ENCODE measurements at regions not wholly inside any gene's neighbourhood (a gene's known extent, or its start where the extent isn't known, plus 50 kb on each side); places are given as distances from the start of the nearest gene placed in this dataset.
"Not testable (repeated sequence)": the region's sequence is repeated elsewhere in the genome, so short reads cannot be mapped to it uniquely, and the experiment has no call there.

- Histone ChIP-seq H3K27me3 (ENCODE audit: low read depth) (no peaks in the 10 kb centered on the region), H3K36me3 (replicated peaks) (no peaks in the 10 kb centered on the region), H3K4me1 (no peaks in the 10 kb centered on the region), H3K4me3 (no peak overlapping the region), H3K9me3 (no peaks in the 10 kb centered on the region)
- in situ Hi-C loops (cut with MboI; ENCODE audit: low sequenced_read_pairs), result no loop called here
- DNase-seq (ENCODE audit: low spot score in 2 of 2), result no peak
These were observed 190.3 kb upstream of the TMEM196 start for GRCh38 chr7:19963695-19964094.

- in situ Hi-C loops (cut with MboI; ENCODE audit: low sequenced_read_pairs), result no loop called here
- Histone ChIP-seq H3K4me3 (no peak overlapping the region), H3K27me3 (ENCODE audit: low read depth) (no peaks in the 10 kb centered on the region), H3K9me3 (no peaks in the 10 kb centered on the region), H3K4me1 (no peaks in the 10 kb centered on the region; the same call in 1 of the 2 replicates), H3K36me3 (replicated peaks) (no peaks in the 10 kb centered on the region)
- DNase-seq (ENCODE audit: low spot score in 2 of 2), result no peak
These were observed 185.0 kb upstream of the TMEM196 start for GRCh38 chr7:19958309-19958896.

GRCh38 chr7:19957664-19958063 lies 184.2 kb upstream of the TMEM196 start:
- no peaks in the 10 kb centered on the region; the same call in 1 of the 2 replicates for H3K4me1 ChIP-seq
- no peaks in the 10 kb centered on the region for H3K9me3 ChIP-seq
- in situ Hi-C loops (cut with MboI; ENCODE audit: low sequenced_read_pairs), result no loop called here
- no peaks in the 10 kb centered on the region for H3K27me3 ChIP-seq (ENCODE audit: low read depth)
- H3K4me3 ChIP-seq, result no peak overlapping the region
- no peak for DNase-seq (ENCODE audit: low spot score in 2 of 2)
- no peaks in the 10 kb centered on the region for H3K36me3 ChIP-seq (replicated peaks)

- DNase-seq (ENCODE audit: low spot score in 2 of 2), result peak in 1 of 2 experiments; percentile 49
- in situ Hi-C loops (cut with MboI; ENCODE audit: low sequenced_read_pairs); H3K36me3 ChIP-seq (replicated peaks); H3K27me3 ChIP-seq (ENCODE audit: low read depth); H3K9me3 ChIP-seq; H3K4me3 ChIP-seq; H3K4me1 ChIP-seq: not testable (repeated sequence)
These were observed 180.7 kb upstream of the TMEM196 start for GRCh38 chr7:19954166-19954565.

- in situ Hi-C loops (cut with MboI; ENCODE audit: low sequenced_read_pairs); H3K27me3 ChIP-seq (ENCODE audit: low read depth); H3K36me3 ChIP-seq (replicated peaks); DNase-seq (ENCODE audit: low spot score in 2 of 2); H3K4me3 ChIP-seq; H3K4me1 ChIP-seq; H3K9me3 ChIP-seq: not testable (repeated sequence)
These were observed 180.0 kb upstream of the TMEM196 start for GRCh38 chr7:19953411-19953810.

GRCh38 chr7:19948160-19948559 lies 174.7 kb upstream of the TMEM196 start:
- Histone ChIP-seq H3K27me3 (ENCODE audit: low read depth) (no peaks in the 10 kb centered on the region), H3K9me3 (no peaks in the 10 kb centered on the region), H3K36me3 (replicated peaks) (no peaks in the 10 kb centered on the region), H3K4me3 (no peak overlapping the region), H3K4me1 (no peaks in the 10 kb centered on the region)
- no peak for DNase-seq (ENCODE audit: low spot score in 2 of 2)
- in situ Hi-C loops (cut with MboI; ENCODE audit: low sequenced_read_pairs), result no loop called here

- Histone ChIP-seq H3K4me1 (no peaks in the 10 kb centered on the region), H3K9me3 (no peaks in the 10 kb centered on the region), H3K36me3 (replicated peaks) (no peaks in the 10 kb centered on the region), H3K27me3 (ENCODE audit: low read depth) (no peaks in the 10 kb centered on the region), H3K4me3 (no peak overlapping the region)
- no peak for DNase-seq (ENCODE audit: low spot score in 2 of 2)
- in situ Hi-C loops (cut with MboI; ENCODE audit: low sequenced_read_pairs), result no loop called here
These were observed 171.1 kb upstream of the TMEM196 start for GRCh38 chr7:19944363-19945120.

GRCh38 chr7:19939746-19940145 lies 166.3 kb upstream of the TMEM196 start:
- no peaks in the 10 kb centered on the region for H3K4me1 ChIP-seq
- H3K36me3 ChIP-seq (replicated peaks), result no peaks in the 10 kb centered on the region
- DNase-seq (ENCODE audit: low spot score in 2 of 2), result no peak
- no peaks in the 10 kb centered on the region for H3K27me3 ChIP-seq (ENCODE audit: low read depth)
- in situ Hi-C loops (cut with MboI; ENCODE audit: low sequenced_read_pairs), result no loop called here
- H3K4me3 ChIP-seq, result no peak overlapping the region
- no peaks in the 10 kb centered on the region for H3K9me3 ChIP-seq

GRCh38 chr7:19932549-19933249 lies 159.3 kb upstream of the TMEM196 start:
- in situ Hi-C loops (cut with MboI; ENCODE audit: low sequenced_read_pairs), result no loop called here
- no peak for DNase-seq (ENCODE audit: low spot score in 2 of 2)
- Histone ChIP-seq H3K4me1 (no peaks in the 10 kb centered on the region), H3K27me3 (ENCODE audit: low read depth) (no peaks in the 10 kb centered on the region), H3K9me3 (no peaks in the 10 kb centered on the region), H3K4me3 (no peak overlapping the region), H3K36me3 (replicated peaks) (no peaks in the 10 kb centered on the region)

GRCh38 chr7:19930851-19931250 lies 157.4 kb upstream of the TMEM196 start:
- H3K9me3 ChIP-seq, result no peaks in the 10 kb centered on the region
- no peaks in the 10 kb centered on the region for H3K4me1 ChIP-seq
- H3K36me3 ChIP-seq (replicated peaks), result no peaks in the 10 kb centered on the region
- in situ Hi-C loops (cut with MboI; ENCODE audit: low sequenced_read_pairs), result no loop called here
- H3K27me3 ChIP-seq (ENCODE audit: low read depth), result no peaks in the 10 kb centered on the region
- no peak overlapping the region for H3K4me3 ChIP-seq
- no peak for DNase-seq (ENCODE audit: low spot score in 2 of 2)

GRCh38 chr7:19930051-19930450 lies 156.6 kb upstream of the TMEM196 start:
- no peaks in the 10 kb centered on the region for H3K4me1 ChIP-seq
- H3K9me3 ChIP-seq, result no peaks in the 10 kb centered on the region
- H3K27me3 ChIP-seq (ENCODE audit: low read depth), result no peaks in the 10 kb centered on the region
- no peak for DNase-seq (ENCODE audit: low spot score in 2 of 2)
- no peak overlapping the region for H3K4me3 ChIP-seq
- in situ Hi-C loops (cut with MboI; ENCODE audit: low sequenced_read_pairs), result no loop called here
- no peaks in the 10 kb centered on the region for H3K36me3 ChIP-seq (replicated peaks)

- no peak for DNase-seq (ENCODE audit: low spot score in 2 of 2)
- no peaks in the 10 kb centered on the region for H3K27me3 ChIP-seq (ENCODE audit: low read depth)
- H3K36me3 ChIP-seq (replicated peaks), result no peaks in the 10 kb centered on the region
- in situ Hi-C loops (cut with MboI; ENCODE audit: low sequenced_read_pairs), result no loop called here
- no peaks in the 10 kb centered on the region for H3K4me1 ChIP-seq
- no peak overlapping the region for H3K4me3 ChIP-seq
- no peaks in the 10 kb centered on the region for H3K9me3 ChIP-seq
These were observed 154.8 kb upstream of the TMEM196 start for GRCh38 chr7:19928247-19928646.

GRCh38 chr7:19920705-19921104 lies 147.3 kb upstream of the TMEM196 start:
- H3K9me3 ChIP-seq, result no peaks in the 10 kb centered on the region
- no peak for DNase-seq (ENCODE audit: low spot score in 2 of 2)
- no peaks in the 10 kb centered on the region for H3K27me3 ChIP-seq (ENCODE audit: low read depth)
- H3K36me3 ChIP-seq (replicated peaks), result no peaks in the 10 kb centered on the region
- no peak overlapping the region for H3K4me3 ChIP-seq
- no peaks in the 10 kb centered on the region for H3K4me1 ChIP-seq
- in situ Hi-C loops (cut with MboI; ENCODE audit: low sequenced_read_pairs), result no loop called here

- in situ Hi-C loops (cut with MboI; ENCODE audit: low sequenced_read_pairs), result no loop called here
- Histone ChIP-seq H3K36me3 (replicated peaks) (no peaks in the 10 kb centered on the region), H3K27me3 (ENCODE audit: low read depth) (no peaks in the 10 kb centered on the region), H3K4me3 (no peak overlapping the region), H3K9me3 (no peaks in the 10 kb centered on the region), H3K4me1 (no peaks in the 10 kb centered on the region)
- no peak for DNase-seq (ENCODE audit: low spot score in 2 of 2)
These were observed 146.7 kb upstream of the TMEM196 start for GRCh38 chr7:19920166-19920565.

Measured in HAP-1 (cell line).